GM12864 (cell line): ENCODE measurements at regions not wholly inside any gene's neighbourhood (a gene's known extent, or its start where the extent isn't known, plus 50 kb on each side); places are given as distances from the start of the nearest gene placed in this dataset.

Experiments
- DNase-seq: peaks from one replicate; pipeline ENCODE4 v3.0.0-alpha.2; 2011; ENCODE audit warnings: low read depth
- H3K4me3 ChIP-seq: 2 replicates; pipeline ENCODE4 v1.5.1; 2011; ENCODE audit warnings: mild to moderate bottlenecking, low read depth, low read length, control low read depth
- CTCF ChIP-seq: IDR thresholded peaks from 2 replicates; pipeline ENCODE4 v1.5.1; 2011; ENCODE audit warnings: low read depth, mild to moderate bottlenecking, moderate library complexity, low read length, control low read depth, inconsistent platforms; ENCODE audit errors: missing control alignments

GRCh38 chr6:40276141-40276540, 311.0 kb downstream of the LRFN2 start:
- TF ChIP-seq CTCF, result no peak
- no peak for DNase-seq
- H3K4me3 ChIP-seq, result no peak overlapping the region

GRCh38 chr6:40274058-40274457, 313.1 kb downstream of the LRFN2 start:
- DNase-seq, result no peak

GRCh38 chr6:40268614-40269013, 318.6 kb downstream of the LRFN2 start:
- no peak for DNase-seq
- H3K4me3 ChIP-seq, result no peak overlapping the region

More at GRCh38 chr6:40274058-40274457, 313.1 kb downstream of the LRFN2 start:
- no peak for TF ChIP-seq CTCF
- no peak overlapping the region for H3K4me3 ChIP-seq

GRCh38 chr6:40268166-40268565, 319.0 kb downstream of the LRFN2 start:
- H3K4me3 ChIP-seq, result no peak overlapping the region
- DNase-seq, result no peak
- TF ChIP-seq CTCF, result no peak

More at GRCh38 chr6:40268614-40269013, 318.6 kb downstream of the LRFN2 start:
- no peak for TF ChIP-seq CTCF

GRCh38 chr6:40265615-40266014, 321.5 kb downstream of the LRFN2 start:
- H3K4me3 ChIP-seq, result no peak overlapping the region
- TF ChIP-seq CTCF, result no peak
- DNase-seq, result no peak

GRCh38 chr6:40263970-40264369, 323.2 kb downstream of the LRFN2 start:
- H3K4me3 ChIP-seq, result no peak overlapping the region
- no peak for DNase-seq
- TF ChIP-seq CTCF, result no peak

- no peak for DNase-seq
- no peak for TF ChIP-seq CTCF
- H3K4me3 ChIP-seq, result no peak overlapping the region
These were observed 324.8 kb downstream of the LRFN2 start for GRCh38 chr6:40262363-40262762.
